ENCODE measurements at regions not wholly inside any gene's neighbourhood (a gene's known extent, or its start where the extent isn't known, plus 50 kb on each side); places are given as distances from the start of the nearest gene placed in this dataset.
"Not testable (repeated sequence)": the region's sequence is repeated elsewhere in the genome, so short reads cannot be mapped to it uniquely, and the experiment has no call there.

DNA sequence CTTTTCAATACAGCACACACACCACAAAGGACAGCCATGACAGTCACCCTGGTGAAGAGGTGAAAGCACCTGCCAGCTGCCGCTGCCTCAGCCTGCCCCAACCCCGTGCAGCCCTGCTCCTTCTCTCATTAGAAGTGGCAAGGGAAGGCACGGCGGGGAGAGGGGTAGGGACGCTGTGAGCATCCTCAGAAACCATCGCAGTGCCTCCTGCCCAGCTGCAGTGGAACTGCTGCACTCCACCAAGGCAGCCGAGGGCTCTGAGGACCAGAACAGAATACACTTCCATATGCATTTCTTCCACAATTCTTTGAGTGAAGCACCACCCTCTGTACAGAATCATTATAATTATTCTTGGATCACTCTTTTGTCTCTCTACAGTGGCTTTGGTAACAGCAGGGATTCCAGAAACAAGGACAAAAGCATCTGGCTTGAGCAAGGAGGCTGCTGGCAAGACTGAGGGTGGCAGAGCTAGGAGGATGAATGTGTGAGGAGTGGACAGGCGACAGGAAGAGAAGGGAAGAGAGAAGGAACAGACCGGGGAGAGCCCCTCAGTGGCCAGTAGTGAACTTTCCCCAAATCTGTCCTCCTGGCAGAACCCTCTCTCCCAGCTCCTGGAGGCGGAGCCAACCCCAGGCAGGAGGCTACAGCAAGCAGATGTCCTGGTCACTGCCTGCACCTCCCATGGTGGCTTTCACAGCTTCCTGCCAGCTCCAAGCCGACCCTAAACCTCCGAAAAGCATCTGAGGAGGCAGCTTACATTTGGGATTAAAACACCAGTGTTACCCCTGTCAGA, 73.2 kb downstream of the MTNR1A start:
- DNase-seq (ENCODE audit: low spot score): no peak

- DNase-seq (ENCODE audit: low spot score): no peak
These were observed 80.2 kb downstream of the MTNR1A start for GRCh38 chr4:186475202-186475601.

- no peak for DNase-seq (ENCODE audit: low spot score)
These were observed 81.4 kb downstream of the MTNR1A start for GRCh38 chr4:186473933-186474332.

DNA sequence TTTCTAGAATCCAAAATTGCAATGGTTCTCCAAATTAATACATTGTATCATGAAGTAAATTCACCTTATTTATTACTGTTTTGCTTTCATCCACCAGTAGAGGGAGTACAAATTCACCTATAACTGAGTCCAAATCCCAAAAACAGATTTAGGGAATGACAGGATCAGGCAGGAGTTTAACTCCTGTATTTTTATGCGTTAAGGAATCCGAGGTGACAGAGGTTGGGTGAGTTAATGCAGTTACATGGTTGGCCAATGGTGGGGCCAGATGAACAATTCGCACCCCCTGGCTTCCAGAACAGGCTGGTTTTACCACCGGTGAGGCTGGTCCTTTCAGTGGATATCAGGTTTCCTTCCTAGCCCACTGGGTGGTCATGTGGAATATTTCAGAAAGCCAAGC, 82.4 kb downstream of the MTNR1A start:
- peak; percentile 65 for DNase-seq (ENCODE audit: low spot score)

DNA sequence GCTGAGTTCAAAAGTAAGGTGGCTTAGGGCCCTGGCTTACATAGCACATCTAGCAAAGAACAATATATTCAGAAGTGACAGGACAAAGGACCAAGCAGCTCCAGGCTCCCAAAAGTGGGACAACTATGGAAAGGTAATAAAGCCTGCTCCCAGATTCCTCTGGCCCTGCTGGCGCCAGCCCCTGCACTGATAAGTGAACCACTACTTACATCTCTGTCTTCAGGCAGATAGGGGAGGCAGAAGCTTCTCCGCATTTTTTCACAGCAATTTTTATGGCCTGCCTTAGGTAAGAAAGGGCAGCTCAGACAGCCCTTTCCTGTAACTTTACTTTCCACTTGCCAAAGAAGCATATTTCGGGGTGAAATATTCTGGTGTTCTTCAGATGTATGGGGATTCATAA, 83.9 kb downstream of the MTNR1A start:
- DNase-seq (ENCODE audit: low spot score): no peak

GRCh38 chr4:186458050-186458449, 97.3 kb downstream of the MTNR1A start:
- no peak for DNase-seq (ENCODE audit: low spot score)

GRCh38 chr4:186451982-186452381, 103.4 kb downstream of the MTNR1A start:
- DNase-seq (ENCODE audit: low spot score): no peak

- DNase-seq (ENCODE audit: low spot score): no peak
These were observed 105.4 kb downstream of the MTNR1A start for GRCh38 chr4:186449954-186450353.

DNA sequence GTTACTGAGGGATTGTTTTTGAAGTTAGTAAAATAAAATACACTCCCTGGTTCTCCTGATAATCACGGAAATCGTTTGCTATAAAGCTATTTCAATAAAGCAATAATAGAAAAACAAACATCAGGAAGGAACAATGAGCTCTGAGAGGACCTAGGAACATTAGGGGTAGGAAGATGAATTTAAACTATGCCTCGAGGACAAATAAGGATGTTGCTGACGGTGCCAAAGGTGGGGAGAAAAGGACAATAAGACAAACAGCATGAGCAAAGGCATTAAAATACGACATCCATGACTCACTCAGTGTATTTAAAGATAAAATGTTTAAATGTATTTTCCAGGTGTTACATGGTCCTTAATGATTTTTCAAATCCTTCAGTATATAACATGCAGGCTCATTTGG, 110.3 kb downstream of the MTNR1A start:
- no peak for DNase-seq (ENCODE audit: low spot score)

GRCh38 chr4:186441502-186441901, 113.9 kb downstream of the MTNR1A start:
- no peak for DNase-seq (ENCODE audit: low spot score)

DNA sequence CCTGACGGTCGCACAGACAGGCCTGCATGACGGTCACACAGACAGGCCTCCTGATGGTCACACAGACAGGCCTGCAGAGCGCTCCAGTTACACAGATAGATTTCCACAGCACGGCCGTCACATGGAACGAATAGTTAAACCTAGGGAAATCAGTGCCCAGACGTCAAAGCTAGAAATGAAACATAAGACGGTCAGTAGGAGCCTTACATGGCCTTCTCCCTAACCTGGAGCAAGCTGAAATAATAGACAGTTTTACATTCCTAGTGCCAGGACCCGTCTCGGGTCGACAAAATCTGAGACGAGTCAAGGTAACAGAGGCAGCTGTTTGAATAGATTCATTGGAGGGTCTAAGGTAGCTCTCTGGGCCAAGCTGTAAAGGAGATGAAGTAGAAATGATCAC, 126.9 kb downstream of the MTNR1A start:
- DNase-seq (ENCODE audit: low spot score): no peak

DNA sequence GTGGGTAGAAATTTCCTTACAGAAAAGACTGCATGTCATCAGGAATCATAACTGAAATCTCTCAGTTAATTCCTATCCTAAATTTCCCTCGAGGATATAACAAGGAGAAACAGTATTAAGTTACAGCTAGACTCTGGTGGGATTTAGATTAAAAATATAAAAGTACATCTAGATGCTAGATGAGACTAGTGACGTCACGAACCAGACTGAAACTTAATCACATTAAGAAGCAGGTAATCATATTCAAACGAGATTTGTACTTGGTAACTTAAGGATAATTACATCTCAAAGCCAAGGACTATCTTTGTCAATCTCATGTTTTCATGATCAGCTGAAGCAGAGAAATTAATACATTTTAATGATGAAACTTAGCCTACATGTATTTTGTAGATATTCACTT, 130.6 kb downstream of the MTNR1A start:
- no peak for DNase-seq (ENCODE audit: low spot score)

- no peak for DNase-seq (ENCODE audit: low spot score)
These were observed 133.1 kb downstream of the MTNR1A start for GRCh38 chr4:186422296-186422695.

- no peak for DNase-seq (ENCODE audit: low spot score)
These were observed 138.8 kb downstream of the MTNR1A start for GRCh38 chr4:186416451-186417060.

- no peak for DNase-seq (ENCODE audit: low spot score)
These were observed 141.0 kb downstream of the MTNR1A start for GRCh38 chr4:186414390-186414789.

- DNase-seq (ENCODE audit: low spot score): no peak
These were observed 140.0 kb downstream of the F11 start for GRCh38 chr4:186405957-186406356.

DNA sequence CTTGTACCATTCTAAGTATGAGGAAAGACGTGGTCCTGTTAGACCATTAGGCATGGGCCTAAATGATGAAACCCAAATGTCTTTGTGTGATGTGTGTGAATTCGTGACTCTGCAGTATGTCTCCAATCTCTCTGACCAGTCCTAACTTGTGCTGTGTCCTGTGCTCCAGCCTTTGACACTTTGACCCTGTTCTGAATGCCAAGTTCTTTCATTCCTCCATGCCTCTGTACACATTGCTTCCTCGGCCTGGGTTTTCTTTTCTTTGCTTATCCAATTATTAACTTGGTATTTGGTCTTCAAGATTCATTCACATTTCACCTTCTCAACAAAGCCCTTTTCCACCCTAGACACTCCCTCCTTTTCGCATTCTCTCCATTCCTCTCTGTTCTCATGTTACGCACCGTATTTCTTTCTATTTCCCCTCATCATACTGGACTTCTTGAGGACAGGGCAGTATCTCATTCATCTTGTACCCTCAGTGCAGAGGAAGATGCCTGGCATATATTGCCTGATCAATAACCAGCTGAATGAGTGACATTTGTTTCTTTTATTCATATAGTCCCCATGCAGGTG, 138.7 kb downstream of the F11 start:
- no peak for DNase-seq (ENCODE audit: low spot score)

DNA sequence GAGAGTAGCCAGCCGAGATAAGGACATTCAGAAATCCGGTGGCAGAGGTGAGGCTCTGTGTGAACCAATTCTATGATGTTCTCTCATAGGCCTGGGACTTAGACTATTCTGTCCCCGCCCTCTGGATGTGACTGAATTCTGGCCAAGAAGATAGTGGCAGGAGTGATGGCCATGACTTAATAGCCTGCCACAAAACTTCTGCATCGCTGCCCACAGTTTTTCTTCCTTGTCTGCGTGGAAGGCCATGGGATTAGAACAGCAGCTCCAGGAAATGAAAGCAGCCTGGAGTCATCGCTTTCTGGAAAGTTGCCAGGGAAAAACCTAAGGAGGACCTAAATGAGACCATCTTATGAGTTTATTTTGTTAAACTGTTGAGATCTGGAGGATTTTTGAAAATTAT, 134.7 kb downstream of the F11 start:
- DNase-seq (ENCODE audit: low spot score): no peak

DNA sequence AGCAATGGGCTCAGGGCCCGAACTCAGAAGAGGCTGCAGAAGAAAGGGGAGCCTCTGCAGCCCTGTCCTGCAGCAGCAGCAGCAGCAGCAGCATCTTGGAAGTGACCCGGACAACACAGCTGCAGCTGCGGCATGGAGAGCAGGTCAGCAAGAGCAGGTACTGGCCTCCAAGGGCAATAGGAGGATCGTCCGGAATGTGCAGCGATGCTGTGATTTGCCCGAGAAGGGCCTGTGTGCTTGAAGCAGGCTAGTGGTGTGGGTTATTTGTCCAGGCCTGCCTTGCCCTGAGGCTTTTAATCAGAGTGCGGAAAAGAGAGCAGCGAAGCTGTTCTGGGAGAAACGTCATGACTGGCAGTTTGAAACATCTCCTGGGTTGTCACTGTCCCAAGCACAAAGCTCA, 126.0 kb downstream of the F11 start:
- no peak for DNase-seq (ENCODE audit: low spot score)

GRCh38 chr4:186384328-186384727, 118.3 kb downstream of the F11 start:
- DNase-seq (ENCODE audit: low spot score): not testable (repeated sequence)

DNA sequence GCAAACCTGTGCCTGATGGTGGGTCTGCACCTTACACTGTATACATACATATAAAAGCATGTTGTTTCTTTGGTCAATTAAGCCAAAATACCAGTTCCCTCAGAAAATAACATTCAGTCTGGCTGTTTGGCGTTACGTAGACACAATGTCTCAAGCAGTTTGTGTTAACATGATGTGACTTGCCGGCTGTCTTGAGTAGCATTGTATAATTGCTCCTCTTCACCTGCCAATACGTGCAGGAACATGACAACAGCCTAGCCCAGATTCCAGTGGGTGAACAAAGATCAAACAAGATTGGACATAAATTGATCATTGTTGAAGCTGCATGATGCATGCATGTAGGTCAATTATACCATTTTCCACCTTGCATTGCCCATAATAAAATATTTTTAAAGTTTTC, 102.3 kb downstream of the F11 start:
- DNase-seq (ENCODE audit: low spot score): no peak

- DNase-seq (ENCODE audit: low spot score): no peak
These were observed 100.3 kb downstream of the F11 start for GRCh38 chr4:186366326-186366725.

GRCh38 chr4:186363038-186363437, 97.0 kb downstream of the F11 start:
- not testable (repeated sequence) for DNase-seq (ENCODE audit: low spot score)

GRCh38 chr4:186360551-186360950, 94.6 kb downstream of the F11 start:
- no peak for DNase-seq (ENCODE audit: low spot score)
